ENCODE measurements at regions not wholly inside any gene's neighbourhood (a gene's known extent, or its start where the extent isn't known, plus 50 kb on each side); places are given as distances from the start of the nearest gene placed in this dataset.

GRCh38 chr4:1491328-1492141 is 85.3 kb upstream of the NKX1-1 start:
- TF ChIP-seq CTCF (conservative IDR thresholded peaks at IDR 0.05; ENCODE audit: low read depth, low read length) (no peak), EZH2phosphoT487 (IDR thresholded peaks at IDR 0.05; ENCODE audit: borderline replicate concordance, low read length) (no peak), EZH2 (IDR thresholded peaks at IDR 0.05; ENCODE audit: low read length, unreplicated experiment) (no peak)

All from PC-3 (cell line).